Fibroblast of skin of abdomen (primary cell): ENCODE measurements at regions not wholly inside any gene's neighbourhood (a gene's known extent, or its start where the extent isn't known, plus 50 kb on each side); places are given as distances from the start of the nearest gene placed in this dataset.

ENCODE experiments used
- DNase-seq: peaks from one replicate; pipeline ENCODE4 v3.0.0-alpha.2; 2013

GRCh38 chr13:72101768-72102400 lies 234.9 kb upstream of the DACH1 start:
- no peak for DNase-seq

GRCh38 chr13:72100339-72100738 lies 233.3 kb upstream of the DACH1 start:
- DNase-seq: no peak

- no peak for DNase-seq
Measured at GRCh38 chr13:72097568-72097967, 230.6 kb upstream of the DACH1 start.

GRCh38 chr13:72093262-72093661 lies 226.3 kb upstream of the DACH1 start:
- no peak for DNase-seq

- DNase-seq: peak; percentile 56
Measured at GRCh38 chr13:72074663-72075062, 207.7 kb upstream of the DACH1 start.

- no peak for DNase-seq
Measured at GRCh38 chr13:72072261-72072660, 205.3 kb upstream of the DACH1 start.

- no peak for DNase-seq
Measured at GRCh38 chr13:72071713-72072112, 204.7 kb upstream of the DACH1 start.

GRCh38 chr13:72062566-72062965 lies 195.6 kb upstream of the DACH1 start:
- no peak for DNase-seq

- no peak for DNase-seq
Measured at GRCh38 chr13:72061613-72062012, 194.6 kb upstream of the DACH1 start.

GRCh38 chr13:72050251-72050650 lies 183.2 kb upstream of the DACH1 start:
- DNase-seq: no peak

- DNase-seq: no peak
Measured at GRCh38 chr13:72043366-72043765, 176.4 kb upstream of the DACH1 start.

- DNase-seq: no peak
Measured at GRCh38 chr13:72041165-72041564, 174.2 kb upstream of the DACH1 start.

GRCh38 chr13:72039126-72039525 lies 172.1 kb upstream of the DACH1 start:
- DNase-seq: no peak

GRCh38 chr13:72029981-72030380 lies 163.0 kb upstream of the DACH1 start:
- DNase-seq: no peak

- no peak for DNase-seq
Measured at GRCh38 chr13:72025836-72026235, 158.8 kb upstream of the DACH1 start.

GRCh38 chr13:72023895-72024294 lies 156.9 kb upstream of the DACH1 start:
- DNase-seq: no peak

- no peak for DNase-seq
Measured at GRCh38 chr13:72005455-72005854, 138.5 kb upstream of the DACH1 start.

- DNase-seq: peak; percentile 21
Measured at GRCh38 chr13:72004784-72005374, 137.9 kb upstream of the DACH1 start.

- no peak for DNase-seq
Measured at GRCh38 chr13:72004246-72004645, 137.2 kb upstream of the DACH1 start.

- no peak for DNase-seq
Measured at GRCh38 chr13:71998223-71998622, 131.2 kb upstream of the DACH1 start.

GRCh38 chr13:71979616-71980015 lies 112.6 kb upstream of the DACH1 start:
- no peak for DNase-seq

GRCh38 chr13:71977028-71977427 lies 110.0 kb upstream of the DACH1 start:
- DNase-seq: no peak

- peak; percentile 11 for DNase-seq
Measured at GRCh38 chr13:71967990-71968389, 101.0 kb upstream of the DACH1 start.

- no peak for DNase-seq
Measured at GRCh38 chr13:71964491-71965100, 97.6 kb upstream of the DACH1 start.
